H1 (cell line): ENCODE measurements at regions not wholly inside any gene's neighbourhood (a gene's known extent, or its start where the extent isn't known, plus 50 kb on each side); places are given as distances from the start of the nearest gene placed in this dataset.

ENCODE experiments used
- CTCF ChIA-PET: fragments of 300-600 bp; sonication (Branson Sonifier 250); formaldehyde crosslinking; loops from one replicate; lab custom pipeline; 2021; ENCODE audit not compliant: partially characterized antibody; lab: Charles Lee
- POLR2A ChIA-PET: fragments of 300-600 bp; sonication (Branson Sonifier 250); formaldehyde crosslinking; loops from one replicate; lab custom pipeline; 2021; ENCODE audit warnings: inconsistent platforms; ENCODE audit not compliant: partially characterized antibody; lab: Charles Lee
- DNase-seq, 2 experiments: peaks; one replicate each; pipeline versions ENCODE4 v3.0.0 to v3.0.0-alpha.2; 2010 to 2022; ENCODE audit warnings: low spot score in 2 of 2, low read depth in 1 of 2, mixed read lengths in 1 of 2
- FAIRE-seq: peaks from 2 replicates; lab custom pipeline; 2011; peaks lifted over from hg19 to GRCh38; lab: Jason Lieb, UNC
- H2AFZ ChIP-seq: 2 replicates; pipeline ENCODE4 v1.8.1; 2012; ENCODE audit warnings: low read length, inconsistent platforms
- H2AK5ac ChIP-seq: 2 replicates; pipeline ENCODE4 v1.6.1; 2013; ENCODE audit warnings: low read depth, low read length
- H2BK120ac ChIP-seq: replicated peaks from 2 replicates; pipeline ENCODE3; 2013; ENCODE audit warnings: low read depth, low read length, inconsistent platforms
- H2BK12ac ChIP-seq: 2 replicates; pipeline ENCODE4 v1.6.1; 2013; ENCODE audit warnings: low read depth, low read length
- H2BK15ac ChIP-seq: 2 replicates; pipeline ENCODE4 v1.6.1; 2013; ENCODE audit warnings: low read length
- H2BK20ac ChIP-seq: 2 replicates; pipeline ENCODE4 v1.6.1; 2013; ENCODE audit warnings: low read length
- H2BK5ac ChIP-seq: 2 replicates; pipeline ENCODE4 v1.6.1; 2013; ENCODE audit warnings: low read depth, low read length
- H3K14ac ChIP-seq: 2 replicates; pipeline ENCODE4 v1.6.1; 2013; ENCODE audit warnings: inconsistent platforms; ENCODE audit not compliant: insufficient read length
- H3K18ac ChIP-seq: 2 replicates; pipeline ENCODE4 v1.6.1; 2013; ENCODE audit warnings: low read length; ENCODE audit errors: extremely low read depth
- H3K23ac ChIP-seq: 2 replicates; pipeline ENCODE4 v1.6.1; 2013; ENCODE audit warnings: inconsistent platforms; ENCODE audit not compliant: insufficient read length
- H3K23me2 ChIP-seq: 2 replicates; pipeline ENCODE4 v1.6.1; 2013; ENCODE audit warnings: low read depth, low read length
- H3K27ac ChIP-seq: 2 replicates; pipeline ENCODE4 v1.6.1; 2011; ENCODE audit warnings: low read depth, low read length, inconsistent platforms
- H3K27me3 ChIP-seq, 4 experiments: replicated peaks in 1 of 4; 1 replicate in 1 of 4; 2 replicates in 3 of 4; pipeline versions ENCODE4 v1.6.1 to v1.8.1; 2011 to 2013; ENCODE audit warnings: low read length in 3 of 4, mild to moderate bottlenecking in 3 of 4, inconsistent platforms in 2 of 4, mixed read lengths in 2 of 4, moderate library complexity in 1 of 4; ENCODE audit not compliant: control insufficient read depth in 3 of 4, insufficient read depth in 3 of 4; ENCODE audit errors: extremely low read depth in 1 of 4
- H3K36me3 ChIP-seq, 4 experiments: 2 replicates each; pipeline versions ENCODE4 v1.6.1 to v1.8.1; 2011 to 2013; ENCODE audit warnings: mild to moderate bottlenecking in 4 of 4, low read length in 3 of 4, moderate library complexity in 2 of 4, control low read depth in 1 of 4, inconsistent platforms in 1 of 4; ENCODE audit not compliant: insufficient read depth in 4 of 4, control insufficient read depth in 2 of 4
- H3K4ac ChIP-seq: replicated peaks from 2 replicates; pipeline ENCODE3; 2013; ENCODE audit warnings: low read length, low read depth, mixed read lengths, inconsistent platforms; ENCODE audit not compliant: insufficient read length
- H3K4me1 ChIP-seq, 4 experiments: replicated peaks in 1 of 4; 1 replicate in 1 of 4; 2 replicates in 3 of 4; pipeline versions ENCODE4 v1.6.1 to v1.8.1; 2011 to 2013; ENCODE audit warnings: low read length in 3 of 4, inconsistent platforms in 2 of 4, mixed read lengths in 1 of 4; ENCODE audit not compliant: insufficient read depth in 4 of 4, control insufficient read depth in 3 of 4
- H3K4me2 ChIP-seq, 2 experiments: 2 replicates each; pipeline versions ENCODE4 v1.6.1 to v1.8.1; 2011 to 2013; ENCODE audit warnings: low read depth in 2 of 2, low read length in 2 of 2, control low read depth in 1 of 2, inconsistent platforms in 1 of 2, mild to moderate bottlenecking in 1 of 2; ENCODE audit not compliant: insufficient read depth in 1 of 2
- H3K4me3 ChIP-seq, 4 experiments: fragments of 200-600, 300-600 bp in 1 of 4; sonication (generic), shearing (Covaris generic), sonication (Bioruptor Twin) in 1 of 4; 2 replicates each; pipeline versions ENCODE4 v1.5.1 to v1.8.1; 2011 to 2016; ENCODE audit warnings: low read length in 4 of 4, low read depth in 3 of 4, control low read depth in 2 of 4, inconsistent platforms in 2 of 4, mild to moderate bottlenecking in 2 of 4, mixed read lengths in 1 of 4, moderate library complexity in 1 of 4; ENCODE audit not compliant: insufficient read depth in 2 of 4; ENCODE audit errors: extremely low read depth in 1 of 4
- H3K56ac ChIP-seq: replicated peaks from 2 replicates; pipeline ENCODE3; 2013; ENCODE audit warnings: low read depth, mild to moderate bottlenecking, mixed read lengths, low read length, inconsistent platforms; ENCODE audit not compliant: insufficient read length
- H3K79me1 ChIP-seq: 2 replicates; pipeline ENCODE4 v1.6.1; 2013; ENCODE audit warnings: low read depth, low read length, control low read depth
- H3K79me2 ChIP-seq, 2 experiments: 2 replicates each; pipeline versions ENCODE4 v1.6.1 to v1.8.1; 2012 to 2013; ENCODE audit warnings: low read length in 2 of 2, mild to moderate bottlenecking in 2 of 2, inconsistent platforms in 1 of 2; ENCODE audit not compliant: insufficient read depth in 2 of 2, control insufficient read depth in 1 of 2
- H3K9ac ChIP-seq, 4 experiments: replicated peaks in 1 of 4; 1 replicate in 1 of 4; 2 replicates in 3 of 4; pipeline versions ENCODE4 v1.6.1 to v1.8.1; 2011 to 2013; ENCODE audit warnings: low read depth in 3 of 4, low read length in 3 of 4, control low read depth in 2 of 4, mild to moderate bottlenecking in 2 of 4, moderate library complexity in 2 of 4, inconsistent platforms in 1 of 4; ENCODE audit errors: extremely low read depth in 1 of 4
- H3K9me3 ChIP-seq, 2 experiments: 2 replicates each; pipeline versions ENCODE4 v1.6.1 to v1.8.1; 2012 to 2013; ENCODE audit warnings: mild to moderate bottlenecking in 2 of 2, moderate library complexity in 2 of 2, control low read depth in 1 of 2, inconsistent platforms in 1 of 2, low read depth in 1 of 2, low read length in 1 of 2, mixed read lengths in 1 of 2; ENCODE audit not compliant: insufficient read depth in 2 of 2
- H4K20me1 ChIP-seq, 2 experiments: replicated peaks in 1 of 2; 2 replicates each; pipeline versions ENCODE3 to v1.8.1; 2011 to 2013; ENCODE audit warnings: inconsistent platforms in 2 of 2, low read length in 2 of 2, mild to moderate bottlenecking in 1 of 2; ENCODE audit not compliant: insufficient read depth in 2 of 2, control insufficient read depth in 1 of 2
- H4K5ac ChIP-seq: 2 replicates; pipeline ENCODE4 v1.6.1; 2013; ENCODE audit warnings: low read length, low read depth, mixed read lengths, inconsistent platforms; ENCODE audit not compliant: insufficient read length
- H4K8ac ChIP-seq: 2 replicates; pipeline ENCODE4 v1.8.0; 2013; ENCODE audit warnings: mild to moderate bottlenecking, moderate library complexity, low read length, inconsistent platforms; ENCODE audit not compliant: insufficient read depth; ENCODE audit errors: extremely low read depth
- H4K91ac ChIP-seq: replicated peaks from 2 replicates; pipeline ENCODE3; 2013; ENCODE audit warnings: low read length, mixed read lengths, inconsistent platforms; ENCODE audit not compliant: insufficient read length
- ASH2L ChIP-seq: fragments of 200-600, 300-600 bp; sonication (generic); IDR thresholded peaks from one replicate; pipeline ENCODE4 v1.7.1; 2017; ENCODE audit warnings: low read length
- BACH1 ChIP-seq: IDR thresholded peaks from 2 replicates; pipeline ENCODE4 v1.6.1; 2012; ENCODE audit warnings: low read length, improper control_type of control experiment
- CTBP2 ChIP-seq: IDR thresholded peaks from 2 replicates; pipeline ENCODE4 v1.7.0; 2011; ENCODE audit warnings: borderline replicate concordance, mild to moderate bottlenecking, moderate library complexity, mixed read lengths, low read length; ENCODE audit not compliant: insufficient read depth, insufficient read length
- KDM1A ChIP-seq: fragments of 200-600, 300-600 bp; sonication (generic); IDR thresholded peaks from 2 replicates; pipeline ENCODE4 v1.7.1; 2016; ENCODE audit warnings: mild to moderate bottlenecking, low read length, borderline replicate concordance
- POLR2A ChIP-seq, 2 experiments: IDR thresholded peaks; 1 replicate in 1 of 2; 2 replicates in 1 of 2; pipeline ENCODE4 v1.6.1; 2011; ENCODE audit warnings: low read depth in 2 of 2, low read length in 2 of 2, mild to moderate bottlenecking in 2 of 2; ENCODE audit errors: control extremely low read depth in 1 of 2
- RNF2 ChIP-seq: fragments of 200-900, 300-1000 bp; sonication (generic); IDR thresholded peaks from 2 replicates; pipeline ENCODE4 v1.7.1; 2016; ENCODE audit warnings: borderline replicate concordance, low read depth, mild to moderate bottlenecking, antibody characterized with exemption, low read length; ENCODE audit not compliant: poor library complexity, severe bottlenecking; ENCODE audit errors: missing control alignments
- RXRA ChIP-seq: IDR thresholded peaks from 2 replicates; pipeline ENCODE4 v1.6.1; 2011; ENCODE audit warnings: low read depth, mild to moderate bottlenecking, low read length, moderate library complexity; ENCODE audit not compliant: insufficient read depth
- SAP30 ChIP-seq: fragments of 300-600 bp; sonication (generic); IDR thresholded peaks from 2 replicates; pipeline ENCODE4 v1.7.1; 2012; ENCODE audit warnings: low read length, moderate library complexity, mild to moderate bottlenecking, inconsistent platforms; ENCODE audit not compliant: insufficient read depth, insufficient replicate concordance
- SIN3A ChIP-seq, 2 experiments: IDR thresholded peaks in 1 of 2; conservative IDR thresholded peaks in 1 of 2; 2 replicates each; pipeline ENCODE4 v1.6.1; 2011 to 2012; ENCODE audit warnings: low read length in 2 of 2, improper control_type of control experiment in 1 of 2, low read depth in 1 of 2, mild to moderate bottlenecking in 1 of 2
- TAF1 ChIP-seq: IDR thresholded peaks from 2 replicates; pipeline ENCODE4 v1.6.1; 2011; ENCODE audit warnings: mild to moderate bottlenecking, low read depth, low read length
- TCF12 ChIP-seq: IDR thresholded peaks from 2 replicates; pipeline ENCODE4 v1.6.1; 2011; ENCODE audit warnings: low read depth, mild to moderate bottlenecking, low read length
- WGBS, 2 experiments: shearing (Covaris generic) in 1 of 2; methylation state at CpG; one replicate each; pipeline versions ENCODE4 v1.1.6 to v1.1.7; 2013 to 2015; ENCODE audit warnings: low lambda C conversion rate in 2 of 2, mixed read lengths in 2 of 2, inconsistent platforms in 1 of 2, low coverage in 1 of 2, missing lambda C conversion rate in 1 of 2; ENCODE audit not compliant: insufficient replicate concordance in 2 of 2, insufficient coverage in 1 of 2, insufficient read length in 1 of 2; ENCODE audit errors: extremely low coverage in 1 of 2, missing lambda C conversion rate in 1 of 2; 5-methylcytosine and 5-hydroxymethylcytosine counted together

- TF ChIP-seq CTBP2 (no peak), TCF12 (no peak), POLR2A (IDR thresholded peaks at IDR 0.05; ENCODE audit: control extremely low read depth in 1 of 2, low read depth in 2 of 2, low read length in 2 of 2) (no peak), RNF2 (no peak), BACH1 (no peak), RXRA (no peak), SIN3A (conservative IDR thresholded peaks at IDR 0.05 in 1 of 2, IDR thresholded peaks at IDR 0.05 in 1 of 2; ENCODE audit: low read depth in 1 of 2, low read length in 2 of 2) (no peak), SAP30 (no peak), KDM1A (no peak), TAF1 (no peak), ASH2L (no peak)
- CTCF ChIA-PET = no interaction called here
Observed at GRCh38 chr14:98167705-98168104, 1104.3 kb downstream of the BCL11B start.

More at GRCh38 chr14:98167705-98168104, 1104.3 kb downstream of the BCL11B start:
- H3K79me1 ChIP-seq = no peaks in the 10 kb centered on the region
- H3K27ac ChIP-seq = no peak overlapping the region
- no peak overlapping the region for H2BK20ac ChIP-seq
- H2BK12ac ChIP-seq = no peak overlapping the region
- no peak overlapping the region for H3K14ac ChIP-seq
- no peaks in the 10 kb centered on the region for H3K79me2 ChIP-seq
- no peak overlapping the region; the same call in 1 of the 2 replicates for H2AFZ ChIP-seq
- FAIRE-seq = no peak
- H4K91ac ChIP-seq = no peak overlapping the region
- no peaks in the 10 kb centered on the region for H4K20me1 ChIP-seq
- H3K9me3 ChIP-seq = no peaks in the 10 kb centered on the region
- H4K8ac ChIP-seq = no peak overlapping the region
- H3K9ac ChIP-seq = no peak overlapping the region
- WGBS, 2 experiments = 99% methylated on average over 14 of the region's 15 CpGs; no CpG with 5 or more reads in 1 of the 2 experiments
- H2BK5ac ChIP-seq = no peak overlapping the region
- DNase-seq = no peak
- H3K27me3 ChIP-seq = no peaks in the 10 kb centered on the region
- POLR2A ChIA-PET = no interaction called here
- H3K23me2 ChIP-seq = no peaks in the 10 kb centered on the region
- no peak overlapping the region for H2BK15ac ChIP-seq
- no peak overlapping the region for H3K23ac ChIP-seq
- no peak overlapping the region for H2BK120ac ChIP-seq
- H3K56ac ChIP-seq = no peak overlapping the region
- H3K4me1 ChIP-seq = peaks cover 0 to 7% (median 2%) of the 10 kb centered on the region in 4 experiments; a peak in 3 of 7 replicates
- no peak overlapping the region for H3K18ac ChIP-seq
- no peak overlapping the region for H3K4me3 ChIP-seq
- H4K5ac ChIP-seq = no peak overlapping the region
- no peaks in the 10 kb centered on the region for H3K36me3 ChIP-seq
- no peak overlapping the region for H2AK5ac ChIP-seq
- H3K4me2 ChIP-seq = no peak overlapping the region
- no peak overlapping the region for H3K4ac ChIP-seq
